Loucy (cell line): ENCODE measurements at regions not wholly inside any gene's neighbourhood (a gene's known extent, or its start where the extent isn't known, plus 50 kb on each side); places are given as distances from the start of the nearest gene placed in this dataset.

Source experiments
- CTCF ChIP-seq: fragments of 200-600 bp; sonication (generic); conservative IDR thresholded peaks from 2 replicates; pipeline ENCODE4 v1.5.1; 2014; ENCODE audit warnings: mild to moderate bottlenecking, antibody characterized with exemption, low read length
- EZH2phosphoT487 ChIP-seq: fragments of 200-600 bp; IDR thresholded peaks from 2 replicates; pipeline ENCODE4 v1.6.1; 2018; ENCODE audit warnings: antibody characterized with exemption, mild to moderate bottlenecking, moderate library complexity, borderline replicate concordance

GRCh38 chr9:111274737-111275136 lies 55.3 kb downstream of the OR2K2 start:
- TF ChIP-seq EZH2phosphoT487: no peak
- no peak for TF ChIP-seq CTCF
